AG09319 (cell line): ENCODE measurements at regions not wholly inside any gene's neighbourhood (a gene's known extent, or its start where the extent isn't known, plus 50 kb on each side); places are given as distances from the start of the nearest gene placed in this dataset.
"Not testable (repeated sequence)": the region's sequence is repeated elsewhere in the genome, so short reads cannot be mapped to it uniquely, and the experiment has no call there.

ENCODE experiments used
- DNase-seq: peaks from one replicate; pipeline ENCODE4 v3.0.0-alpha.2; 2010; ENCODE audit warnings: low read depth; ENCODE audit errors: extremely low read depth
- CTCF ChIP-seq: IDR thresholded peaks from 2 replicates; pipeline ENCODE4 v1.5.1; 2011; ENCODE audit warnings: low read depth, mild to moderate bottlenecking, inconsistent platforms, low read length, moderate library complexity

DNA sequence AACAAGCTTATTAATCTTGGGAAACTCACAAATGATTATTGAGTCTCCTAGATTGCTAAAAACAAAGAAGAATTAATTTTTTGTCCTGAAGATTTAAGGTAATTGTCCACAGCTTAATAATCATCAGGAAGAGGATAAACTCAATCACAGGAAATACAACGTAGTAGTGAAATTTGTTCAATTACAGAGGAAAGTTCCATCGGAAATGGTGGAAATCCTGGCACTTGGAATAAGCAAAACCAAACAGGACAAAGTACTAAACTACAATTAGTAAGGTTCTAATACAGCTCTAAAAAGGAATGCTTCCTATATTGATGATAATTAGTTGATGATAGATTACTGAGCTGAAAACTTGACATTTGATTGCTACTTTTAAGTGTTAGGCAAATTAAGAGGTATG is 485.4 kb downstream of the USP25 start:
- TF ChIP-seq CTCF: no peak
- no peak for DNase-seq

GRCh38 chr21:16215663-16216183 is 485.9 kb downstream of the USP25 start:
- no peak for TF ChIP-seq CTCF
- DNase-seq: no peak

DNA sequence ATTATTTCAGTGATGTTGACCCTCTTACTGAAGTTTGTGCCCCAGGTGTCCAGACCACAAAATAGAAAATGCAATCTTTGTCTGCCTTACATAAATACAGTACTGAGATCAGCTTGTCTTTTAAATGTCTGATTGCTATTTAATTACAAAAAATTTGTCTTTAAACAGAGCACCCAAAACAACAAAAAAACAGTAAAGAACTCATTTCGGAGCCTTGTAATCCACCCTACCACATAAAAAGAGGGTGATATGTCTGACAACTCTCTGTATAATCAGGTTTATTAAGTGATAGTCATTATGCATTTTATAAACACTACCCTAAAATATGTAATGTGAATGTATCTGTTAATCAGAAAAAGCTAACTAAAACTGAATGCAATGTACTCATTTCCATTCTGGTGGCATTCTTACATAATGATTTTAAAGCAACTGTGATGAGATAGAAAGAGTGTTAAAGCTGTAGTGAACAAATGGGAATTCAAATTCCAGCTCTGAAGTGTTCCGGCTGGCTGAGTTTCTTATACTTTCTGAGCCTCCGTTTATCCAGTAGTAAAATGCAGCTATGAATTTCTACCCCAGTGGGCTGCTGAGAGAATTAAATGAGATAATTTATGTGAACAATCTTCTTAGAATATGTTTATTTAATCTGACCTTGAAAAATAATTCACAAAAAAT is 486.6 kb downstream of the USP25 start:
- TF ChIP-seq CTCF: no peak
- no peak for DNase-seq

- TF ChIP-seq CTCF: no peak
- no peak for DNase-seq
These were observed 489.0 kb downstream of the USP25 start for GRCh38 chr21:16218682-16219343.

GRCh38 chr21:16224756-16225155 is 495.0 kb downstream of the USP25 start:
- DNase-seq: not testable (repeated sequence)

- DNase-seq: no peak
- TF ChIP-seq CTCF: no peak
These were observed 510.0 kb downstream of the USP25 start for GRCh38 chr21:16239659-16240265.

DNA sequence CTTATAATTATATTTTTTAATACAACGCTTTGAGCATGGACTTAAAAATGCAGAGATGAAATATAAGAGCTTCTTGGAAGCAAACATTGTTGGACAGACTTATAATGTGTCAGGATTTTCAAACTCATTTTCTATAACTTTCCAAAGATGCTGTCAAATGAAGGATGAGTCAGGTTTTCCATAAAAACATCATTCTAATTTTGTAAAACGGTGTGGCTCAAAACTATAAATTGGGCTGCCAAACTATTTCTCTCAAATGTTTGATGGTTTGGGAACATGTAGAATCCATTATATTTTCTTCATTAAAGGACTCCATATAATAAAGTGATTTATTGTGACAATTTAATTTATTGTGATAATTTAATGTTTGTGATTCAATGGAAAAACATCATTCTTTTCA is 511.2 kb downstream of the USP25 start:
- no peak for DNase-seq
- TF ChIP-seq CTCF: no peak
